Choroid plexus epithelial cell (primary cell): ENCODE measurements at regions not wholly inside any gene's neighbourhood (a gene's known extent, or its start where the extent isn't known, plus 50 kb on each side); places are given as distances from the start of the nearest gene placed in this dataset.
"Not testable (repeated sequence)": the region's sequence is repeated elsewhere in the genome, so short reads cannot be mapped to it uniquely, and the experiment has no call there.

Source experiments
- DNase-seq: peaks from one replicate; pipeline ENCODE4 v3.0.0-alpha.2; 2010; ENCODE audit warnings: low read depth
- H3K4me3 ChIP-seq: 2 replicates; pipeline ENCODE4 v1.5.1; 2011; ENCODE audit warnings: low read depth, mild to moderate bottlenecking, control low read depth, low read length, moderate library complexity
- TF ChIP-seq, protein P1 (sequence below): conservative IDR thresholded peaks from 2 replicates; pipeline ENCODE4 v1.5.1; 2011; ENCODE audit warnings: low read depth, mild to moderate bottlenecking, control low read depth, inconsistent platforms, low read length, moderate library complexity

- no peak for DNase-seq
- TF ChIP-seq, protein P1, sequence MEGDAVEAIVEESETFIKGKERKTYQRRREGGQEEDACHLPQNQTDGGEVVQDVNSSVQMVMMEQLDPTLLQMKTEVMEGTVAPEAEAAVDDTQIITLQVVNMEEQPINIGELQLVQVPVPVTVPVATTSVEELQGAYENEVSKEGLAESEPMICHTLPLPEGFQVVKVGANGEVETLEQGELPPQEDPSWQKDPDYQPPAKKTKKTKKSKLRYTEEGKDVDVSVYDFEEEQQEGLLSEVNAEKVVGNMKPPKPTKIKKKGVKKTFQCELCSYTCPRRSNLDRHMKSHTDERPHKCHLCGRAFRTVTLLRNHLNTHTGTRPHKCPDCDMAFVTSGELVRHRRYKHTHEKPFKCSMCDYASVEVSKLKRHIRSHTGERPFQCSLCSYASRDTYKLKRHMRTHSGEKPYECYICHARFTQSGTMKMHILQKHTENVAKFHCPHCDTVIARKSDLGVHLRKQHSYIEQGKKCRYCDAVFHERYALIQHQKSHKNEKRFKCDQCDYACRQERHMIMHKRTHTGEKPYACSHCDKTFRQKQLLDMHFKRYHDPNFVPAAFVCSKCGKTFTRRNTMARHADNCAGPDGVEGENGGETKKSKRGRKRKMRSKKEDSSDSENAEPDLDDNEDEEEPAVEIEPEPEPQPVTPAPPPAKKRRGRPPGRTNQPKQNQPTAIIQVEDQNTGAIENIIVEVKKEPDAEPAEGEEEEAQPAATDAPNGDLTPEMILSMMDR: no peak
- H3K4me3 ChIP-seq: no peak overlapping the region
Measured at GRCh38 chr2:39897273-39897672, 118.2 kb upstream of the THUMPD2 start.

DNA sequence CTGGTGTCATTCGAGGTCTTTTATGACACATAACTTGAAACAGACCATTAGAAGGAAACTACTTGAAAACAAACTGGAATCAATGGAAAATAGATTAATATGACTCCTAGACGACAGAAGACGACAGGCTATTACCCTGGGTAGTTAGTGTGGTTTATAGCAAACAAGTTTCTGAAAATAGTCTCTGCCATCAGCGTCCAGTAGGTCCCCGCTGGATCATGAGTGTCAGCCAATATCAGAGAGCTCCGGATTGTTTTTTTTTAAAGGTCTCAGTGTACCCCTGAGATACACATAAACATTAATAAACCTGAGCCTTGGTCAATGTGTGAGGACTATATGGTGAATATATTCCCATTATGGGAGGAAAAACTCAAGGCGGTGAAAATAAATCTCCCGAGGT is 115.0 kb upstream of the THUMPD2 start:
- DNase-seq: no peak
- TF ChIP-seq, protein P1: no peak
- no peak overlapping the region for H3K4me3 ChIP-seq

- TF ChIP-seq, protein P1: no peak
- H3K4me3 ChIP-seq: no peak overlapping the region
- DNase-seq: no peak
Measured at GRCh38 chr2:39893616-39894015, 114.6 kb upstream of the THUMPD2 start.

DNA sequence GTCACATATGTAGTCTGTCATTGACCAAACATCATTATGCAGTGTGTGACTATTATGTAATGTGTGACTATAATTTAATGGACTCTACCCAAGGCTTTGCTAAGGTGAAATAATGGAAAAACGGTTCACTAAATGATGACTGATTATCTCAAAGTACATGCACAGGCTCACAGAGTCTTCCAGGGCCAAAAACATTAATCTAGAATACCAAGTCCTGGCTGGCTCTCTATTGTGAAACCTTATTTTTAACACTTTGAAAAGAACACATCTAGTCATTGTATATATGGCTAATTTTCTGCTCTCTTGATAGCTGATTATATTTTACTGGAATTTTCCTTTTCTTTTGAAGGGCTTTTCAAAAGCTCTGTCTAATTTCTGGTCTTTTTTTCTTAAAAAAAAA is 102.9 kb upstream of the THUMPD2 start:
- DNase-seq: no peak
- H3K4me3 ChIP-seq: no peak overlapping the region
- TF ChIP-seq, protein P1: no peak

DNA sequence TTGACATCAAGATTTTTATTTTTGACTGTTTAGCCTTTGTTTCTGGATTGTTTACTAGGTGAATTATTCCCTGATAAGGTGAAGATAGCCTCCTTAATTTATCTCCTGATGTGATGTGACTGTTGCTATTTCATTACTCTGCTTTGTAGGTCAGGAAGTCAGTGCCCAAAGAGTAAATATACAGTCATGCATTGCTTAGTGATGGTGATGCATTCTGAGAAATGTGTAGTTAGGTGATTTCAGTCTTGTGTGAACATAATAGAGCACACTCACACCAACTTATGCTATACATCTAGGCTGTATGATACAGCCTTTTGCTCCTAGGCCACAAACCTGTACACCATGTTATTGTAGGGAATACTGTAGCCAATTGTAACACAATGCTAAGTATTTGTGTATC is 102.4 kb upstream of the THUMPD2 start:
- H3K4me3 ChIP-seq: no peak overlapping the region
- DNase-seq: no peak
- TF ChIP-seq, protein P1: no peak

DNA sequence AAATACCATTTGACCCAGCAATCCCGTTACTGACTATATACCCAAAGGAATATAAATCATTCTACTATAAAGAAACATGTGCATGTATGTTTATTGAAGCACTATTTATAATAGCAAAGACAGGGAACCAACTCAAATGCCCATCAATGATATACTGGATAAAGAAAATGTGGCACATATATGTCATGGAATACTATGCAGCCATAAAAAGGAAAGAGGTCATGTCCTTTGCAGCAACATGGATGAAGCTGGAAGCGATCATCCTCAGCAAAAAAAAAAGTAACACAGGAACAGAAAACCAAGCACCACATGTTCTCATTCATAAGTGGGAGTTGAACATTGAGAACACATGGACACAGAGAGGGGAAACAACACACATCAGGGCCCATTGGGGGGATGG is 99.9 kb upstream of the THUMPD2 start:
- DNase-seq, H3K4me3 ChIP-seq: not testable (repeated sequence)

GRCh38 chr2:39875914-39876267 is 96.8 kb upstream of the THUMPD2 start:
- TF ChIP-seq, protein P1: no peak
- no peak for DNase-seq
- H3K4me3 ChIP-seq: no peak overlapping the region
